Fibroblast of gingiva (primary cell): ENCODE measurements at regions not wholly inside any gene's neighbourhood (a gene's known extent, or its start where the extent isn't known, plus 50 kb on each side); places are given as distances from the start of the nearest gene placed in this dataset.

Experiments used
- DNase-seq: peaks from one replicate; pipeline ENCODE4 v3.0.0-alpha.2; 2011; ENCODE audit warnings: low read depth

GRCh38 chr7:35533902-35534301 is 161.0 kb downstream of the HERPUD2 start:
- no peak for DNase-seq

GRCh38 chr7:35530124-35531109 is 164.5 kb downstream of the HERPUD2 start:
- DNase-seq, result no peak

GRCh38 chr7:35529713-35530112 is 165.2 kb downstream of the HERPUD2 start:
- no peak for DNase-seq

GRCh38 chr7:35528381-35528977 is 166.5 kb downstream of the HERPUD2 start:
- DNase-seq, result no peak

GRCh38 chr7:35526645-35527044 is 168.3 kb downstream of the HERPUD2 start:
- no peak for DNase-seq

GRCh38 chr7:35524112-35524804 is 170.7 kb downstream of the HERPUD2 start:
- no peak for DNase-seq

- no peak for DNase-seq
Measured at GRCh38 chr7:35523292-35523691, 171.6 kb downstream of the HERPUD2 start.

GRCh38 chr7:35522697-35523096 is 172.2 kb downstream of the HERPUD2 start:
- DNase-seq, result no peak

GRCh38 chr7:35521941-35522340 is 173.0 kb downstream of the HERPUD2 start:
- DNase-seq, result no peak

GRCh38 chr7:35520810-35521625 is 173.9 kb downstream of the HERPUD2 start:
- no peak for DNase-seq

- peak; percentile 33 for DNase-seq
Measured at GRCh38 chr7:35519971-35520809, 174.7 kb downstream of the HERPUD2 start.

GRCh38 chr7:35518767-35519166 is 176.2 kb downstream of the HERPUD2 start:
- DNase-seq, result no peak

GRCh38 chr7:35516498-35516897 is 178.4 kb downstream of the HERPUD2 start:
- DNase-seq, result no peak

- DNase-seq, result no peak
Measured at GRCh38 chr7:35513828-35514227, 181.1 kb downstream of the HERPUD2 start.

GRCh38 chr7:35513195-35513594 is 181.7 kb downstream of the HERPUD2 start:
- DNase-seq, result no peak

GRCh38 chr7:35512716-35513115 is 182.2 kb downstream of the HERPUD2 start:
- no peak for DNase-seq

GRCh38 chr7:35508623-35509400 is 186.1 kb downstream of the HERPUD2 start:
- no peak for DNase-seq

- no peak for DNase-seq
Measured at GRCh38 chr7:35505066-35505465, 189.9 kb downstream of the HERPUD2 start.

GRCh38 chr7:35504365-35504764 is 190.6 kb downstream of the HERPUD2 start:
- no peak for DNase-seq

GRCh38 chr7:35501681-35502080 is 193.3 kb downstream of the HERPUD2 start:
- DNase-seq, result no peak
